ENCODE measurements at regions not wholly inside any gene's neighbourhood (a gene's known extent, or its start where the extent isn't known, plus 50 kb on each side); places are given as distances from the start of the nearest gene placed in this dataset.
"Not testable (repeated sequence)": the region's sequence is repeated elsewhere in the genome, so short reads cannot be mapped to it uniquely, and the experiment has no call there.

DNA sequence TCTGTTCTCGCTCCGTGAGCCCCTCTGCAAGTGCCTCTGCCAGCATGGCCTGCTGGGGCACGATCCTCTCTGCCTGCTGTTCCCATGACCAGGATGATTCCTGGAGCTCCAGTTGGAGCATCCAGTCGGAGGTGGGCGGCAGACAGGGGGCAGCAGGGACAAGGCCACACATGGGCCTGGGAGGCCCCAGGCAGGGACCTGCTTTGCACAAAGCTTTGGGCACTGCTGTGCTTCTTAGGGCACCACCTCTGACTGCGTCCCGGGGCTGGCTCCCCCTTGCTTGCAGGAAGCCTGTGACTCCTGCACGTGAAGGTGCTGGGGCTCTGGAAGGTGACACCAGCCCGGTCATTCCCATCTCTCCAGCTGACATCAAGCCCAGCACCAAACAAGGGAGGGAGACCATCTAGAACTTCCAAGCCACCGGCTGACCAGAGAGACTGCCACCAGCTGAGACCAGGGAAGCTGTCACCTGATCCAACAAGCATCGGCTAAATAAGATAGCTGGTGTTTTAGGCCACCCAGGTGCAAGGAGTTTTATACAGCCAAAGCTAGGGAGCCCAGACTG is 174.8 kb upstream of the FOXD4L5 start:
- DNase-seq (ENCODE audit: low read depth, low spot score), result no peak
- H3K4me3 ChIP-seq (ENCODE audit: low read depth, low read length), result no peak overlapping the region
- in situ Hi-C loops (cut with HindIII; ENCODE audit: low sequenced_read_pairs), result no loop called here
- TF ChIP-seq, protein P1, sequence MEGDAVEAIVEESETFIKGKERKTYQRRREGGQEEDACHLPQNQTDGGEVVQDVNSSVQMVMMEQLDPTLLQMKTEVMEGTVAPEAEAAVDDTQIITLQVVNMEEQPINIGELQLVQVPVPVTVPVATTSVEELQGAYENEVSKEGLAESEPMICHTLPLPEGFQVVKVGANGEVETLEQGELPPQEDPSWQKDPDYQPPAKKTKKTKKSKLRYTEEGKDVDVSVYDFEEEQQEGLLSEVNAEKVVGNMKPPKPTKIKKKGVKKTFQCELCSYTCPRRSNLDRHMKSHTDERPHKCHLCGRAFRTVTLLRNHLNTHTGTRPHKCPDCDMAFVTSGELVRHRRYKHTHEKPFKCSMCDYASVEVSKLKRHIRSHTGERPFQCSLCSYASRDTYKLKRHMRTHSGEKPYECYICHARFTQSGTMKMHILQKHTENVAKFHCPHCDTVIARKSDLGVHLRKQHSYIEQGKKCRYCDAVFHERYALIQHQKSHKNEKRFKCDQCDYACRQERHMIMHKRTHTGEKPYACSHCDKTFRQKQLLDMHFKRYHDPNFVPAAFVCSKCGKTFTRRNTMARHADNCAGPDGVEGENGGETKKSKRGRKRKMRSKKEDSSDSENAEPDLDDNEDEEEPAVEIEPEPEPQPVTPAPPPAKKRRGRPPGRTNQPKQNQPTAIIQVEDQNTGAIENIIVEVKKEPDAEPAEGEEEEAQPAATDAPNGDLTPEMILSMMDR (IDR thresholded peaks at IDR 0.05; ENCODE audit: low read depth, low read length), result no peak

DNA sequence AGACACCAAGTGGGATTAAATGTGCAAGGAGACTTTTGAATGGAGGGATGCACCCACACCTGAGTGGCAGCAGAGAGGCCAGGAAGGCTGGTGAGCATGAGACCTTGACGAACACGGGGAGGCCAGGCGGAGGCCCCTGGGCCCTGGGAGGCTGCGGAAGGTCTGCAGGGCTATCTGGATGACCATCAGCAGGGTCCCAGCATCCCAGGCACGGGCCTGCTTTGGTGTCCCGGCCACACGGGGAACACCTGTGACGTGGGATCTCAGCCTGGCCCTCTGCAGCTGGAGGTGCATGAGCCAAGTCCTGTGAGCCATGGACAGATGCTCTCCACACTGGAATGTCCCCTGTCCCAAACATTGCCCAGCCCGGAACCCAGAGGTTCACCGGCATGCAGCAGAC is 174.0 kb upstream of the FOXD4L5 start:
- in situ Hi-C loops (cut with HindIII; ENCODE audit: low sequenced_read_pairs), result no loop called here
- TF ChIP-seq, protein P1 (IDR thresholded peaks at IDR 0.05; ENCODE audit: low read depth, low read length), result no peak
- no peak for DNase-seq (ENCODE audit: low read depth, low spot score)
- no peak overlapping the region for H3K4me3 ChIP-seq (ENCODE audit: low read depth, low read length)

DNA sequence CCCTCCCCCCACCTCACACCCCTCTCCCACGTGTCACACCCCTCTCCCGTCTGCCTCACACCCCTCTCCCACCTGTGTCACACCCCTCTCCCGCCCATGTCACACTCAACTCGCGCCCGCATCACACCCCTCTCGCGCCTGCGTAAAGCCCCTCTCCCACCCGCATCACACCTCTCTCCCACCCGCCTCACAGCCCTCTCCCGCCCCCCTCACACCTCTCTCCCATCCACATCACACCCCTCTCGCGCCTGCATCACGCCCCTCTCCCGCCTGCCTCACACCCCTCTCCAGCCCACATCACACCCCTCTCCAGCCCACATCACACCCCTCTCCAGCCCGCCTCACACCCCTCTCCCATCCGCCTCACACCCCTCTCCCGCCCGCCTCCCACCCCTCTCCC is 173.5 kb upstream of the FOXD4L5 start:
- no peak for DNase-seq (ENCODE audit: low read depth, low spot score)
- TF ChIP-seq, protein P1 (IDR thresholded peaks at IDR 0.05; ENCODE audit: low read depth, low read length), result no peak
- in situ Hi-C loops (cut with HindIII; ENCODE audit: low sequenced_read_pairs), result no loop called here
- no peak overlapping the region for H3K4me3 ChIP-seq (ENCODE audit: low read depth, low read length)

DNA sequence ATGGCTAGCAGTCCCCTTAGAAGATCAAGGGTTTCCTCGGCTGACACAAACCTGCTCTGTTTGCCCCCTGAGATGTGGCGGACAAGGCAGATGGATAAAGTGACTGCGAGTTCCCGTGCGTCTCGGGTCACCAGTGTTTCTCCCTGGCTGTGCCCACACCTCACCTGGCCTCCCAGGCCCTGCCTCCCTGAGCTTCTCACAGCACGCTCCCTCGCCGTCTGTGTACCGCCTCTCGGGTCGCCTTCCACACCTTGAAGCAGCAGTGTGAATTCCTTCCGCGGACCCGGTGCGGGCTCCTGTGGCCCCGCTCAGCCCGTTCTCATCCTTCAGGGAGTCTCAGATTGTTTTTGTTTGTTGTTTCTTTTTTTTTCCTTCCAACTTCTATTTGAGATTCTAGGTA is 172.0 kb upstream of the FOXD4L5 start:
- DNase-seq (ENCODE audit: low read depth, low spot score); in situ Hi-C loops (cut with HindIII; ENCODE audit: low sequenced_read_pairs); H3K4me3 ChIP-seq (ENCODE audit: low read depth, low read length): not testable (repeated sequence)

DNA sequence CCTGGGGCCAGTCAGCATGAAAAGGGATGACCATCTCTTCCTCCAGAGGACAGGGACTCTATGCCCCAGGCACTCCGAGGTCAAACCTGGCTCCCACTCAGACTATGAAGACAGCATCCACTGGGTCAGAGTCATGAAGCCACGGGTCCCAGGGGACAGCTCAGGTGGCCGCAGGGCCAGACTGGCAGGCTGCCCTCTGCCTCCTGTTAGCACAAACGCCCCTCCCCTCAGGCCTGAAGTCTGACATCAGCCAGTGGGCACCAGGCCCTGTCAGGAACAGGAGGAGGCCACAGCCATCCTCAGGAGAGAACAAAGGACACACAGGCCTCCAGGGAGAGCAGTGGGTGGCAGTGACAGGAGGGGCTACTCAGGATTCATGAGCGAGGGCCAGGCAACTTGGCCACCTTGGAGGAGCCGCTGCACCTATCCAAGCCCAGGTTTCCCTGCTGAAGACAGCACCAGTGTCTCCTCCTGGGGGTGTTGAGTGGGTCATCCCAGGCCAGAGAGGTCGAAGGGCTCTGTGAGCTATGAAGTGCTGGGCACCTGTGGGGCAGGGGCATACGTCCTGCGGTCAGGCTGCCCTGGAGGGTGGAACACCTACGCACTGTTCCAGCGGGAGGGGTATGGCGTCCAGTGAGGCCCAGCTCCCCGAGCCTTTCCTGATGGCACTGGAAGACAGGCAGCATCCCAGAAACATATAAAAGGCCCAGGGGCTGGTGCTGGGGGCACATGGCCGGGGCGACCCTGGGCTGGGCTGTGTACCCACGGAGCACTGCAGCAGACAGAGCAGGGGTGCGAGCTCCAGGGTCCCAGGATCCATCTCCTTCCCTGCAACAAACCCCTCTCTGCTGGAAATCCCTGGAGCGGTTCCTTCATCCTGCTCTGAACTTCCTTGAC is 171.0 kb upstream of the FOXD4L5 start:
- H3K4me3 ChIP-seq (ENCODE audit: low read depth, low read length); in situ Hi-C loops (cut with HindIII; ENCODE audit: low sequenced_read_pairs); DNase-seq (ENCODE audit: low read depth, low spot score): not testable (repeated sequence)

DNA sequence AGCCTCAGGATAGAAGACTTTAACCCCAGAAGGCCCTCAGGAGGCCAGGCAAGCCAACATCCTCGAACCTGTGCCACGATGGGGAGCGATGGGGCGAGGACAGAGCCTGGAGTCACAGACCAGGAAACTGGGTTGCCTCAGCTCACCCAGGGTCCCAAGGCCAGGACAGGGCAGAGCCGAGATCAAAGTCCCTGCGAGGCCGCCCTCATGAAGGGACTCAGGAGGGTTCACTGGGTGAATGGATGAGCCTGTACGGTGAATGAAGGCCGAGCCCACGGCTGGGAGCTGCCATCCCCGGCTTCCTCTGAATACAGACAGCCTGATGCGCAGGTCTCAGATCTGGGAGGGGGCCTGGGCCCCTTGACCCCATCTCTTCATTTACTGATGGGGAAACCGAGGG is 170.1 kb upstream of the FOXD4L5 start:
- DNase-seq (ENCODE audit: low read depth, low spot score); in situ Hi-C loops (cut with HindIII; ENCODE audit: low sequenced_read_pairs); H3K4me3 ChIP-seq (ENCODE audit: low read depth, low read length): not testable (repeated sequence)

DNA sequence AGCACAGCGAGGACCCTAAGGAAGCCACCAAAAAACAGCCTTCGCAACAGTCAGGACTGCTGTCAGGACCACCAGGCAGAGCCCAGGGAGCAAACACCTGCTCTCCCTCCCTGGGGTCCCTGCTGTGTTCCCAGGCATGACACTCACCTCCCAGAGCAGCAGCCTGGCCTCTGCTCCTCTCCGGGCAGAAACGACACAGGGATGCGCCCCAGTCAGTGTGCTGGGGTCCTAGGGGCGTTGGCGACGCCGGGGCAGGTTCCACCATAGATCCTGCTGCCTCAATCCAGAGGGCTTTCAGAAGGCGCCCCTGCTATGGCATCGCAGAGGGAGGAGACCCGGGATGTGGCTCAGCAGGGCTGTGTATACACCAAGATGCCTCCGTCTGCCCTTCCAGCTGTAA is 169.7 kb upstream of the FOXD4L5 start:
- H3K4me3 ChIP-seq (ENCODE audit: low read depth, low read length); in situ Hi-C loops (cut with HindIII; ENCODE audit: low sequenced_read_pairs); DNase-seq (ENCODE audit: low read depth, low spot score): not testable (repeated sequence)

DNA sequence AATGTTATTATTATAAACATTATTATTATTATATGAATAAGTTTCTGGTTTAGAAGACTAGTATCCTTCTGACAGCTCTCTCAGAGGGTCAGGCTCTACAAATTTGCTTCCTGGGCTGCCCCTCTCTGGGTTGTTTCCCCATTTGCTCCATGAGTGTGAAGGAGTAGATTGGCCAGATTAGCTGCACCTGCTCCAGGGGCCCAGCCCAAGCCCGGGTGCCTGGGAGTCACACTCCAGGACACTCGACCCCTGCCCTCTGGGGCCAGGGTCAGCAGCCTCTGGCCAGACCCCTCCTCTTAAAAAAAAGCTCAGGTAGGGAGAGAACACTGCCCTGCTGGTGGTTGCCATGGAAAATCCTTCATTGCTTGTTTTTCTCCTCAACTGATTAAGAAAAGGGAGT is 169.0 kb upstream of the FOXD4L5 start:
- H3K4me3 ChIP-seq (ENCODE audit: low read depth, low read length); DNase-seq (ENCODE audit: low read depth, low spot score); in situ Hi-C loops (cut with HindIII; ENCODE audit: low sequenced_read_pairs): not testable (repeated sequence)

DNA sequence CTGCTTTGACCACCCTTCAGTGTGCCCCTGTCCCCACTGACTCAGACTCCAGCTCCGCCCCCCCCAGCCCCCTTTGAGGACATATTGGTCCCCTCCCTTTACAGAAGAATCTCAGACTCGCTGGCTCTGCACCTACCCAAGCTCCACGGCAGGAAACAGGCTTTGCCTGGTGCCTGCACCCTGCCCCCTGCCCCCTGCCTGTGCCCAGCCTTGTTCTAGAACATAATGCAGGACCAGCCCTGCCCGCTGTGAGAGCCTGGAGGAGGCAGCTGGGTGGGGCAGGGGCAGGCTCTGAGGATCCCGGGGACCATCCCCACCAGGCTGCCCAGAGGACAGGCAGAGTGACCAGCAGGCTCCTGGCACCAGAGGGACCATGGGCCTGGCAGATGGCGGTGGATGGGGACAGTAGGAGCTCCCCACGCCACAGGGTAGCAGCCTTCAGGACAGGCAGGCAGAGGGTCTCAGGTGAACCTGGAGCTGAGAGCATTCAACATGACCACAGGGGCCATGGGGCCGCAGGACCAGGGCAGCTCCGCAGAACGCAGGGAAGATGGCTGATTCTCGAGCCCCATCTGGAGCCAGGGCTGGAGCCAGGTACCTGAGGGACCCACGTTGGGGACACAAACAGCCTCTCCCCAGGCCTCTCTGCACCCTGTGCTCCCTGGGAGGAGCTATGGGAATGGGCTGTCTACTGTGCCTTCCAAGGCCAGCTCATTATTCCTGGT is 165.0 kb upstream of the FOXD4L5 start:
- H3K4me3 ChIP-seq (ENCODE audit: low read depth, low read length); DNase-seq (ENCODE audit: low read depth, low spot score); in situ Hi-C loops (cut with HindIII; ENCODE audit: low sequenced_read_pairs): not testable (repeated sequence)
